HepG2 (cell line): ENCODE measurements at regions not wholly inside any gene's neighbourhood (a gene's known extent, or its start where the extent isn't known, plus 50 kb on each side); places are given as distances from the start of the nearest gene placed in this dataset.
"Not testable (repeated sequence)": the region's sequence is repeated elsewhere in the genome, so short reads cannot be mapped to it uniquely, and the experiment has no call there.

ENCODE experiments used
- ATAC-seq: fragments of 200-7000 bp; cut with Tn5 transposase; 3 replicates; pipeline ENCODE4 v1.9.1; 2020; ENCODE audit warnings: mild to moderate bottlenecking, moderate library complexity
- BruUV-seq: library from RNA; stranded (reverse); fragments of 400-500 nt; replicated peaks from 2 replicates; lab custom pipeline; 2021; lab: Mats Ljungman, UMichigan
- CTCF ChIA-PET: fragments of 300-600 bp; formaldehyde crosslinking; extraction: SDS; loops from one replicate; lab custom pipeline; 2021; ENCODE audit warnings: low total read pairs, inconsistent platforms, low intra/inter-chr PET ratio; lab: Yijun Ruan, JAX
- POLR2A ChIA-PET: fragments of 350-600 bp; sonication (Branson Sonifier 250); formaldehyde crosslinking; loops from one replicate; lab custom pipeline; 2020; ENCODE audit warnings: antibody characterized with exemption, inconsistent platforms; lab: Yijun Ruan, JAX
- DNase-seq: peaks from one replicate; pipeline ENCODE4 v3.0.0-alpha.2; 2015; ENCODE audit warnings: low spot score
- FAIRE-seq: peaks from 3 replicates; lab custom pipeline; 2011; peaks lifted over from hg19 to GRCh38; lab: Jason Lieb, UNC
- H2AFZ ChIP-seq: one replicate; pipeline ENCODE4 v1.6.1; 2011; ENCODE audit warnings: low read length, inconsistent platforms
- H3K27ac ChIP-seq: fragments of 300-600 bp; 3 replicates; pipeline ENCODE4 v1.8.0; 2011; ENCODE audit warnings: mixed run types, mild to moderate bottlenecking, mixed read lengths, low read length, inconsistent platforms; ENCODE audit not compliant: insufficient read depth; ENCODE audit errors: extremely low read length
- H3K27me3 ChIP-seq, 2 experiments: fragments of 200-600 bp in 1 of 2; 2 replicates in 1 of 2; 3 replicates in 1 of 2; pipeline versions ENCODE4 v1.6.0 to v1.8.0; 2011; ENCODE audit warnings: low read length in 2 of 2, mild to moderate bottlenecking in 2 of 2, moderate library complexity in 2 of 2, inconsistent platforms in 1 of 2; ENCODE audit not compliant: insufficient read depth in 2 of 2, control insufficient read depth in 1 of 2
- H3K36me3 ChIP-seq, 2 experiments: fragments of 200-600 bp in 1 of 2; replicated peaks in 1 of 2; 2 replicates in 1 of 2; 3 replicates in 1 of 2; pipeline versions ENCODE4 v1.5.1 to v1.8.0; 2011; ENCODE audit warnings: low read length in 2 of 2, inconsistent platforms in 1 of 2; ENCODE audit not compliant: insufficient read depth in 2 of 2, control insufficient read depth in 1 of 2
- H3K4me1 ChIP-seq: 2 replicates; pipeline ENCODE4 v1.5.1; 2012; ENCODE audit warnings: low read length, inconsistent platforms; ENCODE audit not compliant: insufficient read depth
- H3K4me2 ChIP-seq: 2 replicates; pipeline ENCODE4 v1.6.0; 2011; ENCODE audit warnings: low read depth, low read length, inconsistent platforms
- H3K4me3 ChIP-seq, 3 experiments: fragments of 200-600 bp in 1 of 3; sonication (generic), shearing (Covaris generic) in 1 of 3; replicated peaks in 1 of 3; 2 replicates each; pipeline ENCODE4 v1.5.1; 2011 to 2016; ENCODE audit warnings: low read length in 3 of 3, inconsistent platforms in 2 of 3, low read depth in 2 of 3, mild to moderate bottlenecking in 2 of 3, control low read depth in 1 of 3, mixed read lengths in 1 of 3; ENCODE audit not compliant: insufficient read depth in 1 of 3
- H3K79me2 ChIP-seq: one replicate; pipeline ENCODE4 v1.6.1; 2011; ENCODE audit warnings: low read length, inconsistent platforms; ENCODE audit not compliant: insufficient read depth
- H3K9ac ChIP-seq: 2 replicates; pipeline ENCODE4 v1.6.0; 2011; ENCODE audit warnings: mild to moderate bottlenecking, low read depth, low read length, inconsistent platforms; ENCODE audit not compliant: insufficient read depth
- H3K9me3 ChIP-seq: 2 replicates; pipeline ENCODE4 v1.5.1; 2012; ENCODE audit warnings: mild to moderate bottlenecking, low read length
- H4K20me1 ChIP-seq: 2 replicates; pipeline ENCODE4 v1.6.0; 2011; ENCODE audit warnings: inconsistent platforms, mild to moderate bottlenecking, low read length, moderate library complexity; ENCODE audit not compliant: insufficient read depth
- ARHGAP35 ChIP-seq: sonication (generic); formaldehyde crosslinking; IDR thresholded peaks from 2 replicates; pipeline ENCODE4 v1.9.0; 2022; ENCODE audit warnings: mild to moderate bottlenecking, inconsistent platforms, moderate library complexity, missing genetic modification reagents, borderline replicate concordance
- BATF2 ChIP-seq: sonication (generic); formaldehyde crosslinking; IDR thresholded peaks from 2 replicates; pipeline ENCODE4 v1.8.0; 2022; ENCODE audit warnings: mild to moderate bottlenecking, missing genetic modification reagents, moderate library complexity
- CHD4 ChIP-seq: fragments of 200-600 bp; sonication (generic); IDR thresholded peaks from 2 replicates; pipeline ENCODE4 v1.7.0; 2017; ENCODE audit warnings: mild to moderate bottlenecking, low read length, borderline replicate concordance
- HHEX ChIP-seq: IDR thresholded peaks from 2 replicates; pipeline ENCODE4 v1.6.1; 2016; ENCODE audit warnings: control low read depth
- HNF4A ChIP-seq: sonication (generic); formaldehyde crosslinking; IDR thresholded peaks from 2 replicates; pipeline ENCODE4 v1.4.0; 2020; ENCODE audit warnings: missing genetic modification reagents
- MNT ChIP-seq: fragments of 450-650 bp; IDR thresholded peaks from 2 replicates; pipeline ENCODE4 v1.6.1; 2016
- RNF219 ChIP-seq: sonication (generic); formaldehyde crosslinking; IDR thresholded peaks from 2 replicates; pipeline ENCODE4 v1.5.0; 2020; ENCODE audit warnings: mild to moderate bottlenecking, missing genetic modification reagents
- SOX6 ChIP-seq, 2 experiments: fragments of 450-650 bp in 1 of 2; sonication (generic) in 1 of 2; formaldehyde crosslinking in 1 of 2; IDR thresholded peaks; 2 replicates each; pipeline versions ENCODE4 v1.4.0 to v1.6.1; 2017 to 2020; ENCODE audit warnings: antibody characterized with exemption in 1 of 2, mild to moderate bottlenecking in 1 of 2, missing genetic modification reagents in 1 of 2
- ZBTB14 ChIP-seq: sonication (generic); formaldehyde crosslinking; IDR thresholded peaks from 2 replicates; pipeline ENCODE4 v1.4.0; 2020; ENCODE audit warnings: missing genetic modification reagents
- ZNF30 ChIP-seq: sonication (generic); formaldehyde crosslinking; IDR thresholded peaks from 2 replicates; pipeline ENCODE4 v1.5.0; 2020; ENCODE audit warnings: mild to moderate bottlenecking, missing genetic modification reagents
- ZNF724P ChIP-seq: sonication (generic); formaldehyde crosslinking; IDR thresholded peaks from 2 replicates; pipeline ENCODE4 v1.8.0; 2022; ENCODE audit warnings: missing genetic modification reagents, borderline replicate concordance
- ZNF772 ChIP-seq: sonication (generic); formaldehyde crosslinking; IDR thresholded peaks from 2 replicates; pipeline ENCODE4 v1.5.0; 2020; ENCODE audit warnings: mild to moderate bottlenecking, missing genetic modification reagents
- WGBS: methylation state at CpG from one replicate; pipeline ENCODE4 v1.1.6; 2017; ENCODE audit warnings: low lambda C conversion rate; 5-methylcytosine and 5-hydroxymethylcytosine counted together
- in situ Hi-C: cut with HindIII; loops from 2 replicates; pipeline ENCODE4 v1.10.0; 2017; ENCODE audit warnings: low pct_unique_long_range_greater_than_20kb; ENCODE audit not compliant: extremely low pct_ligation_motif_present
- intact Hi-C: fragments of 100-400 bp; cut with micrococcal nuclease; formaldehyde crosslinking; loops from one replicate; pipeline ENCODE4 v1.10.0; 2022; ENCODE audit not compliant: unreplicated experiment

GRCh38 chr5:96548905-96549304 lies 113.3 kb upstream of the CAST start (continued):
- TF ChIP-seq HNF4A (CRISPR knock-in tag) (no peak), CHD4 (no peak), SOX6 (IDR thresholded peaks at IDR 0.05) (no peak), SOX6 (CRISPR knock-in tag; IDR thresholded peaks at IDR 0.05) (no peak)

GRCh38 chr5:96560857-96561256 lies 101.3 kb upstream of the CAST start:
- H2AFZ ChIP-seq, H3K79me2 ChIP-seq, POLR2A ChIA-PET, H3K4me1 ChIP-seq, H3K4me2 ChIP-seq, ATAC-seq, H3K9ac ChIP-seq, H3K36me3 ChIP-seq, in situ Hi-C loops, H3K27me3 ChIP-seq, FAIRE-seq, H3K9me3 ChIP-seq, BruUV-seq, H3K4me3 ChIP-seq, CTCF ChIA-PET, H3K27ac ChIP-seq, intact Hi-C loops, DNase-seq, H4K20me1 ChIP-seq: not testable (repeated sequence)
- WGBS, result 31% methylated on average over 2 of the region's 2 CpGs
- TF ChIP-seq MNT, result 0 out of 2 replicates have a peak, but pooled peaks have one; percentile 15

- FAIRE-seq (no peak), ATAC-seq (no peak), DNase-seq (no peak)
- H3K36me3 ChIP-seq, result no peaks in the 10 kb centered on the region
- no peaks in the 10 kb centered on the region for H3K9me3 ChIP-seq
- POLR2A ChIA-PET, result no interaction called here
- no peak overlapping the region for H2AFZ ChIP-seq
- no peak overlapping the region for H3K4me3 ChIP-seq
- in situ Hi-C loops, result no loop called here
- BruUV-seq, result no TSS peak
- CTCF ChIA-PET, result no interaction called here
- no peaks in the 10 kb centered on the region for H3K79me2 ChIP-seq
- H3K9ac ChIP-seq, result no peak overlapping the region
- no peaks in the 10 kb centered on the region for H4K20me1 ChIP-seq
- no peak overlapping the region for H3K4me2 ChIP-seq
- H3K27me3 ChIP-seq, result no peaks in the 10 kb centered on the region; a peak in 2 of 5 replicates
- no peak overlapping the region for H3K27ac ChIP-seq
- intact Hi-C loops, result no loop called here
- no peaks in the 10 kb centered on the region for H3K4me1 ChIP-seq
- TF ChIP-seq ARHGAP35 (no peak), BATF2 (CRISPR knock-in tag) (no peak), ZBTB14 (CRISPR knock-in tag) (no peak), ZNF772 (CRISPR knock-in tag) (no peak), HHEX (CRISPR knock-in tag) (no peak), RNF219 (CRISPR knock-in tag) (no peak), ZNF30 (CRISPR knock-in tag) (no peak), ZNF724P (CRISPR knock-in tag) (no peak)
Observed at GRCh38 chr5:96562614-96563013, 99.6 kb upstream of the CAST start.
